ENCODE measurements at regions not wholly inside any gene's neighbourhood (a gene's known extent, or its start where the extent isn't known, plus 50 kb on each side); places are given as distances from the start of the nearest gene placed in this dataset.

- Histone ChIP-seq H3K4me3 (no peak overlapping the region), H4K20me1 (replicated peaks; ENCODE audit: insufficient read depth) (no peaks in the 10 kb centered on the region), H3K4me1 (ENCODE audit: insufficient read depth) (peaks cover 5% of the 10 kb centered on the region), H3K79me2 (replicated peaks; ENCODE audit: insufficient read depth) (no peaks in the 10 kb centered on the region), H3K9me2 (ENCODE audit: insufficient read depth) (no peaks in the 10 kb centered on the region; the same call in 1 of the 2 replicates), H3K36me3 (ENCODE audit: insufficient read depth) (no peaks in the 10 kb centered on the region), H3K27me3 (ENCODE audit: insufficient read depth) (no peaks in the 10 kb centered on the region), H2AFZ (no peak overlapping the region), H3K4me2 (no peak overlapping the region), H3K27ac (ENCODE audit: low read depth) (no peak overlapping the region), H3F3A (replicated peaks; ENCODE audit: low read depth) (no peaks in the 10 kb centered on the region)
- H3K4me1 Mint-ChIP-seq = peaks cover 16% of the 10 kb centered on the region
- ATAC-seq = peak; percentile 90
- H3K27ac Mint-ChIP-seq = no peak overlapping the region
- H3K27me3 Mint-ChIP-seq (ENCODE audit: insufficient read depth, low read depth, poor library complexity) = peaks cover 1% of the 10 kb centered on the region
- peaks cover 10% of the 10 kb centered on the region; the same call in 1 of the 3 replicates for H3K9me3 Mint-ChIP-seq
- H3K36me3 Mint-ChIP-seq (ENCODE audit: low read depth) = no peaks in the 10 kb centered on the region; the same call in 2 of the 3 replicates
- H3K4me3 Mint-ChIP-seq = no peak overlapping the region
- TF ChIP-seq CREB1 (CRISPR knock-in tag; IDR thresholded peaks at IDR 0.05; ENCODE audit: low read depth) = no peak
- TF ChIP-seq EZH2phosphoT487 (IDR thresholded peaks at IDR 0.05; ENCODE audit: unreplicated experiment) = no peak
- TF ChIP-seq NANOG (IDR thresholded peaks at IDR 0.05; ENCODE audit: borderline replicate concordance) = no peak
- TF ChIP-seq EZH2 (IDR thresholded peaks at IDR 0.05; ENCODE audit: low read depth, unreplicated experiment) = no peak
- no peak for TF ChIP-seq ZNF462 (CRISPR knock-in tag; IDR thresholded peaks at IDR 0.05)
- TF ChIP-seq ETS1 (IDR thresholded peaks at IDR 0.05) = no peak
- no peak for TF ChIP-seq STAT1 (IDR thresholded peaks at IDR 0.05; ENCODE audit: unreplicated experiment)
- DNase-seq (ENCODE audit: low spot score) = peak; percentile 35
Measured at GRCh38 chr3:65078748-65079147, 390.9 kb upstream of the ADAMTS9 start.
